ENCODE measurements at regions not wholly inside any gene's neighbourhood (a gene's known extent, or its start where the extent isn't known, plus 50 kb on each side); places are given as distances from the start of the nearest gene placed in this dataset.
"Not testable (repeated sequence)": the region's sequence is repeated elsewhere in the genome, so short reads cannot be mapped to it uniquely, and the experiment has no call there.

DNA sequence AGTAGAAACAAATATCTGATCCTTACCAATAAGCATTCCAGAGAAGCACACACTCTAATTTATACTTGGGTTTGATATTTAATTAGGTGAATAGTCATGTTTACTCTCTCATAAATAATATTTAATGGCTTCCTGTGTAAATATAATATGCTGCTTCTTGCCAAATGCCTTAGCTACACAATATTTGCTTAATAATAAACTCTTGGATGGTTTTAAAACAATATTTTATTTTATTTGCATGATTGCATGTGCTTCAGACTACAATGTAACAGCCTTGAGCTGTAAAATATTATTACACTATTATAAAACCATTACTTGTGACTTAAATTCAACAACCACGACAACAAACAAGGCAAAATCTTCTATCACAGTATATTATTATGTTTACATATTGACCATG, 542.4 kb upstream of the CHD1 start:
- CTCF ChIA-PET; ATAC-seq; H3K4me3 Mint-ChIP-seq; H3K9me3 Mint-ChIP-seq; H3K27ac Mint-ChIP-seq; H3K36me3 Mint-ChIP-seq; H3K27me3 Mint-ChIP-seq (ENCODE audit: low read depth); H3K4me1 Mint-ChIP-seq; POLR2A ChIA-PET; DNase-seq (ENCODE audit: low spot score): not testable (repeated sequence)

DNA sequence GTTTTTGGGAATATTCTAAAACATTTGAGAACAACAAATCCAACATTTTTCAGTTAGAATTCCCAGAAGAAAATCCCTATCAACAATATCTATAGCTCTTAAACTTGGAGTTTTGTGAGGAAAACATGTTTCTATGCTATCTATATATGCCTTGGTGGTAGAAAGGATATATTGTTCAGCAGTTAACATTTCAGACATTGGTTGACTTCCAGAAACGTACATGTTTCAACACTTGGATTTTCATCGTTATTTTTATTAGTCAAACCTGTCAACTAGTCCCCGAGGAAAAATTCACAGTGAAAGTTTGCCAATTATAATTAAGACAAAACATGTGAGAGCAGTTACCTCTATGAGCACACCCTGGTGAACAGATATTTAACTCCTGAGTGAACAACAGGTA, 541.8 kb upstream of the CHD1 start:
- ATAC-seq; H3K9me3 Mint-ChIP-seq; H3K36me3 Mint-ChIP-seq; H3K27me3 Mint-ChIP-seq (ENCODE audit: low read depth); H3K4me3 Mint-ChIP-seq; DNase-seq (ENCODE audit: low spot score); H3K4me1 Mint-ChIP-seq; POLR2A ChIA-PET; CTCF ChIA-PET; H3K27ac Mint-ChIP-seq: not testable (repeated sequence)

DNA sequence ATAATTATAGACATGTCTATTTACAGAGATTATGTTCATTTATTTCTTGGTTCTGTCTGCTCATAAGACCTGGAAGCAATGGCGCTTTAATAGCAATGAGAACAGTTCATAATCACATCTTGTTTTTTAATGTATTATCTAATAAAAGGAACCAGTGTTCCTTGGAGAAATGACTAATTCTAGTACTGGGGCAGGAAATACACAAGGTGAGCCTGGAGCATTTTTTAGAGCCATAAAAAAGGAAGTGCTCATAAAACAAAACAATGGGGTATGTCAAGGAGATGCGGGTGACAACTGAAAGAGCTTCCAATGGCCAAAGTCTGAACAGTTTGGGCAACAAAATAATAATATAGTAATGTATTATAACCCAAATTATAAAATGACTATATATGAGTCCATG, 531.9 kb upstream of the CHD1 start:
- Mint-ChIP-seq H3K9me3 (peaks cover 3% of the 10 kb centered on the region), H3K4me1 (no peaks in the 10 kb centered on the region), H3K36me3 (no peaks in the 10 kb centered on the region), H3K27me3 (ENCODE audit: low read depth) (no peaks in the 10 kb centered on the region), H3K4me3 (no peak overlapping the region), H3K27ac (no peak overlapping the region)
- POLR2A ChIA-PET = no interaction called here
- CTCF ChIA-PET = interaction anchor here (0.6 kb wide), 1 partner anchor 356 kb away, joined by 4 read pairs; no protein-coding TSS in a partner anchor
- TF ChIP-seq, protein P1, sequence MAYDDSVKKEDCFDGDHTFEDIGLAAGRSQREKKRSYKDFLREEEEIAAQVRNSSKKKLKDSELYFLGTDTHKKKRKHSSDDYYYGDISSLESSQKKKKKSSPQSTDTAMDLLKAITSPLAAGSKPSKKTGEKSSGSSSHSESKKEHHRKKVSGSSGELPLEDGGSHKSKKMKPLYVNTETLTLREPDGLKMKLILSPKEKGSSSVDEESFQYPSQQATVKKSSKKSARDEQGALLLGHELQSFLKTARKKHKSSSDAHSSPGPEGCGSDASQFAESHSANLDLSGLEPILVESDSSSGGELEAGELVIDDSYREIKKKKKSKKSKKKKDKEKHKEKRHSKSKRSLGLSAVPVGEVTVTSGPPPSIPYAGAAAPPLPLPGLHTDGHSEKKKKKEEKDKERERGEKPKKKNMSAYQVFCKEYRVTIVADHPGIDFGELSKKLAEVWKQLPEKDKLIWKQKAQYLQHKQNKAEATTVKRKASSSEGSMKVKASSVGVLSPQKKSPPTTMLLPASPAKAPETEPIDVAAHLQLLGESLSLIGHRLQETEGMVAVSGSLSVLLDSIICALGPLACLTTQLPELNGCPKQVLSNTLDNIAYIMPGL (CRISPR knock-in tag; IDR thresholded peaks at IDR 0.05) = no peak
- TF ChIP-seq GTF2I (CRISPR knock-in tag; conservative IDR thresholded peaks at IDR 0.05) (no peak), PRRX2 (CRISPR knock-in tag; IDR thresholded peaks at IDR 0.05) (no peak), ZNF232 (CRISPR knock-in tag; IDR thresholded peaks at IDR 0.05) (no peak)
- TF ChIP-seq, protein P2, sequence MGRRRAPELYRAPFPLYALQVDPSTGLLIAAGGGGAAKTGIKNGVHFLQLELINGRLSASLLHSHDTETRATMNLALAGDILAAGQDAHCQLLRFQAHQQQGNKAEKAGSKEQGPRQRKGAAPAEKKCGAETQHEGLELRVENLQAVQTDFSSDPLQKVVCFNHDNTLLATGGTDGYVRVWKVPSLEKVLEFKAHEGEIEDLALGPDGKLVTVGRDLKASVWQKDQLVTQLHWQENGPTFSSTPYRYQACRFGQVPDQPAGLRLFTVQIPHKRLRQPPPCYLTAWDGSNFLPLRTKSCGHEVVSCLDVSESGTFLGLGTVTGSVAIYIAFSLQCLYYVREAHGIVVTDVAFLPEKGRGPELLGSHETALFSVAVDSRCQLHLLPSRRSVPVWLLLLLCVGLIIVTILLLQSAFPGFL (CRISPR knock-in tag; IDR thresholded peaks at IDR 0.05; ENCODE audit: borderline replicate concordance) = no peak
- ATAC-seq = no peak
- no peak for DNase-seq (ENCODE audit: low spot score)

DNA sequence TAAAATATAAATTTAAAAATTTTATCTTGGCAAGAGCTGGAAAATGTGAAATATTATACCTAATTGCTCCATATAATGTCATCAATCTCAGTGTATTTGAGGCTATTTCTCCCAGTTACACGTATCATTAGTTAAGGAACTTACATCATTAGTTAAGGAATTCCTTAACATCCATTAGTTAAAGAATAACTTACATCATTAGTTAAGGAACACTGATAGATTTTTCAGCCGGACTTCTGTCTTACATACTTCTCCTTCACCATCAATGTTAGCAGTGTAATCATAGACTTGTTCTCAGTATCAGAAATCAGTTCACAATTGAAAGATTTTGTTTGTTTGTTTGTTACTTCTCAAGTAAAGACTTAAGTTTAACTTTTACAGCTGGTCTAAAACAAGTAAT, 524.4 kb upstream of the CHD1 start:
- Mint-ChIP-seq H3K4me1 (no peaks in the 10 kb centered on the region), H3K36me3 (no peaks in the 10 kb centered on the region), H3K9me3 (no peaks in the 10 kb centered on the region), H3K4me3 (no peak overlapping the region), H3K27me3 (ENCODE audit: low read depth) (no peaks in the 10 kb centered on the region), H3K27ac (no peak overlapping the region)
- CTCF ChIA-PET = no interaction called here
- ATAC-seq (no peak), DNase-seq (ENCODE audit: low spot score) (no peak)
- POLR2A ChIA-PET = no interaction called here
- TF ChIP-seq SP1 (CRISPR knock-in tag; conservative IDR thresholded peaks at IDR 0.05) = no peak
- TF ChIP-seq NR3C1 (CRISPR knock-in tag; conservative IDR thresholded peaks at IDR 0.05; ENCODE audit: low read depth) = no peak
- TF ChIP-seq, protein P3, sequence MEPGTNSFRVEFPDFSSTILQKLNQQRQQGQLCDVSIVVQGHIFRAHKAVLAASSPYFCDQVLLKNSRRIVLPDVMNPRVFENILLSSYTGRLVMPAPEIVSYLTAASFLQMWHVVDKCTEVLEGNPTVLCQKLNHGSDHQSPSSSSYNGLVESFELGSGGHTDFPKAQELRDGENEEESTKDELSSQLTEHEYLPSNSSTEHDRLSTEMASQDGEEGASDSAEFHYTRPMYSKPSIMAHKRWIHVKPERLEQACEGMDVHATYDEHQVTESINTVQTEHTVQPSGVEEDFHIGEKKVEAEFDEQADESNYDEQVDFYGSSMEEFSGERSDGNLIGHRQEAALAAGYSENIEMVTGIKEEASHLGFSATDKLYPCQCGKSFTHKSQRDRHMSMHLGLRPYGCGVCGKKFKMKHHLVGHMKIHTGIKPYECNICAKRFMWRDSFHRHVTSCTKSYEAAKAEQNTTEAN (CRISPR knock-in tag; IDR thresholded peaks at IDR 0.05) = no peak
- no peak for TF ChIP-seq MYBL2 (CRISPR knock-in tag; IDR thresholded peaks at IDR 0.05)
- no peak for TF ChIP-seq ZNF671 (CRISPR knock-in tag; IDR thresholded peaks at IDR 0.05)
- no peak for TF ChIP-seq GABPB1 (CRISPR knock-in tag; IDR thresholded peaks at IDR 0.05)
- TF ChIP-seq EMX1 (CRISPR knock-in tag; IDR thresholded peaks at IDR 0.05) = no peak
- no peak for TF ChIP-seq ZNF232 (CRISPR knock-in tag; IDR thresholded peaks at IDR 0.05)
- TF ChIP-seq, protein P4, sequence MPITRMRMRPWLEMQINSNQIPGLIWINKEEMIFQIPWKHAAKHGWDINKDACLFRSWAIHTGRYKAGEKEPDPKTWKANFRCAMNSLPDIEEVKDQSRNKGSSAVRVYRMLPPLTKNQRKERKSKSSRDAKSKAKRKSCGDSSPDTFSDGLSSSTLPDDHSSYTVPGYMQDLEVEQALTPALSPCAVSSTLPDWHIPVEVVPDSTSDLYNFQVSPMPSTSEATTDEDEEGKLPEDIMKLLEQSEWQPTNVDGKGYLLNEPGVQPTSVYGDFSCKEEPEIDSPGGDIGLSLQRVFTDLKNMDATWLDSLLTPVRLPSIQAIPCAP (CRISPR knock-in tag; IDR thresholded peaks at IDR 0.05) = no peak
- TF ChIP-seq HMGA2 (CRISPR knock-in tag; IDR thresholded peaks at IDR 0.05) = no peak
- TF ChIP-seq ELF4 (CRISPR knock-in tag; IDR thresholded peaks at IDR 0.05; ENCODE audit: low read depth) = no peak
- TF ChIP-seq, protein P5, sequence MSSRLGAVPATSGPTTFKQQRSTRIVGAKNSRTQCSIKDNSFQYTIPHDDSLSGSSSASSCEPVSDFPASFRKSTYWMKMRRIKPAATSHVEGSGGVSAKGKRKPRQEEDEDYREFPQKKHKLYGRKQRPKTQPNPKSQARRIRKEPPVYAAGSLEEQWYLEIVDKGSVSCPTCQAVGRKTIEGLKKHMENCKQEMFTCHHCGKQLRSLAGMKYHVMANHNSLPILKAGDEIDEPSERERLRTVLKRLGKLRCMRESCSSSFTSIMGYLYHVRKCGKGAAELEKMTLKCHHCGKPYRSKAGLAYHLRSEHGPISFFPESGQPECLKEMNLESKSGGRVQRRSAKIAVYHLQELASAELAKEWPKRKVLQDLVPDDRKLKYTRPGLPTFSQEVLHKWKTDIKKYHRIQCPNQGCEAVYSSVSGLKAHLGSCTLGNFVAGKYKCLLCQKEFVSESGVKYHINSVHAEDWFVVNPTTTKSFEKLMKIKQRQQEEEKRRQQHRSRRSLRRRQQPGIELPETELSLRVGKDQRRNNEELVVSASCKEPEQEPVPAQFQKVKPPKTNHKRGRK (CRISPR knock-in tag; IDR thresholded peaks at IDR 0.05; ENCODE audit: borderline replicate concordance) = no peak
- no peak for TF ChIP-seq TP53 (CRISPR knock-in tag; IDR thresholded peaks at IDR 0.05)
- TF ChIP-seq, protein P6, sequence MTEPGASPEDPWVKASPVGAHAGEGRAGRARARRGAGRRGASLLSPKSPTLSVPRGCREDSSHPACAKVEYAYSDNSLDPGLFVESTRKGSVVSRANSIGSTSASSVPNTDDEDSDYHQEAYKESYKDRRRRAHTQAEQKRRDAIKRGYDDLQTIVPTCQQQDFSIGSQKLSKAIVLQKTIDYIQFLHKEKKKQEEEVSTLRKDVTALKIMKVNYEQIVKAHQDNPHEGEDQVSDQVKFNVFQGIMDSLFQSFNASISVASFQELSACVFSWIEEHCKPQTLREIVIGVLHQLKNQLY (CRISPR knock-in tag; IDR thresholded peaks at IDR 0.05) = no peak
- TF ChIP-seq, protein P7, sequence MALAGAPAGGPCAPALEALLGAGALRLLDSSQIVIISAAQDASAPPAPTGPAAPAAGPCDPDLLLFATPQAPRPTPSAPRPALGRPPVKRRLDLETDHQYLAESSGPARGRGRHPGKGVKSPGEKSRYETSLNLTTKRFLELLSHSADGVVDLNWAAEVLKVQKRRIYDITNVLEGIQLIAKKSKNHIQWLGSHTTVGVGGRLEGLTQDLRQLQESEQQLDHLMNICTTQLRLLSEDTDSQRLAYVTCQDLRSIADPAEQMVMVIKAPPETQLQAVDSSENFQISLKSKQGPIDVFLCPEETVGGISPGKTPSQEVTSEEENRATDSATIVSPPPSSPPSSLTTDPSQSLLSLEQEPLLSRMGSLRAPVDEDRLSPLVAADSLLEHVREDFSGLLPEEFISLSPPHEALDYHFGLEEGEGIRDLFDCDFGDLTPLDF (CRISPR knock-in tag; IDR thresholded peaks at IDR 0.05) = no peak
- no peak for TF ChIP-seq JAZF1 (CRISPR knock-in tag; IDR thresholded peaks at IDR 0.05)

All from WTC11 (cell line).